H1 (cell line): ENCODE measurements at regions not wholly inside any gene's neighbourhood (a gene's known extent, or its start where the extent isn't known, plus 50 kb on each side); places are given as distances from the start of the nearest gene placed in this dataset.

Experiments
- CTCF ChIA-PET: fragments of 300-600 bp; sonication (Branson Sonifier 250); formaldehyde crosslinking; loops from one replicate; lab custom pipeline; 2021; ENCODE audit not compliant: partially characterized antibody; lab: Charles Lee
- POLR2A ChIA-PET: fragments of 300-600 bp; sonication (Branson Sonifier 250); formaldehyde crosslinking; loops from one replicate; lab custom pipeline; 2021; ENCODE audit warnings: inconsistent platforms; ENCODE audit not compliant: partially characterized antibody; lab: Charles Lee
- DNase-seq, 2 experiments: peaks; one replicate each; pipeline versions ENCODE4 v3.0.0 to v3.0.0-alpha.2; 2010 to 2022; ENCODE audit warnings: low spot score in 2 of 2, low read depth in 1 of 2, mixed read lengths in 1 of 2
- FAIRE-seq: peaks from 2 replicates; lab custom pipeline; 2011; peaks lifted over from hg19 to GRCh38; lab: Jason Lieb, UNC
- H2AFZ ChIP-seq: 2 replicates; pipeline ENCODE4 v1.8.1; 2012; ENCODE audit warnings: low read length, inconsistent platforms
- H2AK5ac ChIP-seq: 2 replicates; pipeline ENCODE4 v1.6.1; 2013; ENCODE audit warnings: low read depth, low read length
- H2BK120ac ChIP-seq: replicated peaks from 2 replicates; pipeline ENCODE3; 2013; ENCODE audit warnings: low read depth, low read length, inconsistent platforms
- H2BK12ac ChIP-seq: 2 replicates; pipeline ENCODE4 v1.6.1; 2013; ENCODE audit warnings: low read depth, low read length
- H2BK15ac ChIP-seq: 2 replicates; pipeline ENCODE4 v1.6.1; 2013; ENCODE audit warnings: low read length
- H2BK20ac ChIP-seq: 2 replicates; pipeline ENCODE4 v1.6.1; 2013; ENCODE audit warnings: low read length
- H2BK5ac ChIP-seq: 2 replicates; pipeline ENCODE4 v1.6.1; 2013; ENCODE audit warnings: low read depth, low read length
- H3K14ac ChIP-seq: 2 replicates; pipeline ENCODE4 v1.6.1; 2013; ENCODE audit warnings: inconsistent platforms; ENCODE audit not compliant: insufficient read length
- H3K18ac ChIP-seq: 2 replicates; pipeline ENCODE4 v1.6.1; 2013; ENCODE audit warnings: low read length; ENCODE audit errors: extremely low read depth
- H3K23ac ChIP-seq: 2 replicates; pipeline ENCODE4 v1.6.1; 2013; ENCODE audit warnings: inconsistent platforms; ENCODE audit not compliant: insufficient read length
- H3K23me2 ChIP-seq: 2 replicates; pipeline ENCODE4 v1.6.1; 2013; ENCODE audit warnings: low read depth, low read length
- H3K27ac ChIP-seq: 2 replicates; pipeline ENCODE4 v1.6.1; 2011; ENCODE audit warnings: low read depth, low read length, inconsistent platforms
- H3K27me3 ChIP-seq, 4 experiments: replicated peaks in 1 of 4; 1 replicate in 1 of 4; 2 replicates in 3 of 4; pipeline versions ENCODE4 v1.6.1 to v1.8.1; 2011 to 2013; ENCODE audit warnings: low read length in 3 of 4, mild to moderate bottlenecking in 3 of 4, inconsistent platforms in 2 of 4, mixed read lengths in 2 of 4, moderate library complexity in 1 of 4; ENCODE audit not compliant: control insufficient read depth in 3 of 4, insufficient read depth in 3 of 4; ENCODE audit errors: extremely low read depth in 1 of 4
- H3K36me3 ChIP-seq, 4 experiments: 2 replicates each; pipeline versions ENCODE4 v1.6.1 to v1.8.1; 2011 to 2013; ENCODE audit warnings: mild to moderate bottlenecking in 4 of 4, low read length in 3 of 4, moderate library complexity in 2 of 4, control low read depth in 1 of 4, inconsistent platforms in 1 of 4; ENCODE audit not compliant: insufficient read depth in 4 of 4, control insufficient read depth in 2 of 4
- H3K4ac ChIP-seq: replicated peaks from 2 replicates; pipeline ENCODE3; 2013; ENCODE audit warnings: low read length, low read depth, mixed read lengths, inconsistent platforms; ENCODE audit not compliant: insufficient read length
- H3K4me1 ChIP-seq, 4 experiments: replicated peaks in 1 of 4; 1 replicate in 1 of 4; 2 replicates in 3 of 4; pipeline versions ENCODE4 v1.6.1 to v1.8.1; 2011 to 2013; ENCODE audit warnings: low read length in 3 of 4, inconsistent platforms in 2 of 4, mixed read lengths in 1 of 4; ENCODE audit not compliant: insufficient read depth in 4 of 4, control insufficient read depth in 3 of 4
- H3K4me2 ChIP-seq, 2 experiments: 2 replicates each; pipeline versions ENCODE4 v1.6.1 to v1.8.1; 2011 to 2013; ENCODE audit warnings: low read depth in 2 of 2, low read length in 2 of 2, control low read depth in 1 of 2, inconsistent platforms in 1 of 2, mild to moderate bottlenecking in 1 of 2; ENCODE audit not compliant: insufficient read depth in 1 of 2
- H3K4me3 ChIP-seq, 4 experiments: fragments of 200-600, 300-600 bp in 1 of 4; sonication (generic), shearing (Covaris generic), sonication (Bioruptor Twin) in 1 of 4; 2 replicates each; pipeline versions ENCODE4 v1.5.1 to v1.8.1; 2011 to 2016; ENCODE audit warnings: low read length in 4 of 4, low read depth in 3 of 4, control low read depth in 2 of 4, inconsistent platforms in 2 of 4, mild to moderate bottlenecking in 2 of 4, mixed read lengths in 1 of 4, moderate library complexity in 1 of 4; ENCODE audit not compliant: insufficient read depth in 2 of 4; ENCODE audit errors: extremely low read depth in 1 of 4
- H3K56ac ChIP-seq: replicated peaks from 2 replicates; pipeline ENCODE3; 2013; ENCODE audit warnings: low read depth, mild to moderate bottlenecking, mixed read lengths, low read length, inconsistent platforms; ENCODE audit not compliant: insufficient read length
- H3K79me1 ChIP-seq: 2 replicates; pipeline ENCODE4 v1.6.1; 2013; ENCODE audit warnings: low read depth, low read length, control low read depth
- H3K79me2 ChIP-seq, 2 experiments: 2 replicates each; pipeline versions ENCODE4 v1.6.1 to v1.8.1; 2012 to 2013; ENCODE audit warnings: low read length in 2 of 2, mild to moderate bottlenecking in 2 of 2, inconsistent platforms in 1 of 2; ENCODE audit not compliant: insufficient read depth in 2 of 2, control insufficient read depth in 1 of 2
- H3K9ac ChIP-seq, 4 experiments: replicated peaks in 1 of 4; 1 replicate in 1 of 4; 2 replicates in 3 of 4; pipeline versions ENCODE4 v1.6.1 to v1.8.1; 2011 to 2013; ENCODE audit warnings: low read depth in 3 of 4, low read length in 3 of 4, control low read depth in 2 of 4, mild to moderate bottlenecking in 2 of 4, moderate library complexity in 2 of 4, inconsistent platforms in 1 of 4; ENCODE audit errors: extremely low read depth in 1 of 4
- H3K9me3 ChIP-seq, 2 experiments: 2 replicates each; pipeline versions ENCODE4 v1.6.1 to v1.8.1; 2012 to 2013; ENCODE audit warnings: mild to moderate bottlenecking in 2 of 2, moderate library complexity in 2 of 2, control low read depth in 1 of 2, inconsistent platforms in 1 of 2, low read depth in 1 of 2, low read length in 1 of 2, mixed read lengths in 1 of 2; ENCODE audit not compliant: insufficient read depth in 2 of 2
- H4K20me1 ChIP-seq, 2 experiments: replicated peaks in 1 of 2; 2 replicates each; pipeline versions ENCODE3 to v1.8.1; 2011 to 2013; ENCODE audit warnings: inconsistent platforms in 2 of 2, low read length in 2 of 2, mild to moderate bottlenecking in 1 of 2; ENCODE audit not compliant: insufficient read depth in 2 of 2, control insufficient read depth in 1 of 2
- H4K5ac ChIP-seq: 2 replicates; pipeline ENCODE4 v1.6.1; 2013; ENCODE audit warnings: low read length, low read depth, mixed read lengths, inconsistent platforms; ENCODE audit not compliant: insufficient read length
- H4K8ac ChIP-seq: 2 replicates; pipeline ENCODE4 v1.8.0; 2013; ENCODE audit warnings: mild to moderate bottlenecking, moderate library complexity, low read length, inconsistent platforms; ENCODE audit not compliant: insufficient read depth; ENCODE audit errors: extremely low read depth
- H4K91ac ChIP-seq: replicated peaks from 2 replicates; pipeline ENCODE3; 2013; ENCODE audit warnings: low read length, mixed read lengths, inconsistent platforms; ENCODE audit not compliant: insufficient read length
- BRCA1 ChIP-seq: IDR thresholded peaks from 2 replicates; pipeline ENCODE4 v1.6.1; 2012; ENCODE audit warnings: low read depth, low read length, improper control_type of control experiment
- CHD1 ChIP-seq: IDR thresholded peaks from 2 replicates; pipeline ENCODE4 v1.6.1; 2012; ENCODE audit warnings: low read depth, low read length, improper control_type of control experiment
- GTF2F1 ChIP-seq: IDR thresholded peaks from 2 replicates; pipeline ENCODE4 v1.6.1; 2012; ENCODE audit warnings: low read depth, low read length, improper control_type of control experiment, borderline replicate concordance
- MAFK ChIP-seq: IDR thresholded peaks from 2 replicates; pipeline ENCODE4 v1.6.1; 2012; ENCODE audit warnings: low read depth, mild to moderate bottlenecking, improper control_type of control experiment, low read length
- TAF7 ChIP-seq: optimal IDR thresholded peaks from 2 replicates; pipeline ENCODE3; 2011; ENCODE audit warnings: low read depth, mild to moderate bottlenecking, inconsistent platforms, low read length, moderate library complexity, borderline replicate concordance
- ZNF274 ChIP-seq: IDR thresholded peaks from 2 replicates; pipeline ENCODE4 v1.7.0; 2012; ENCODE audit warnings: low read length, borderline replicate concordance; ENCODE audit errors: extremely low read depth
- WGBS, 2 experiments: shearing (Covaris generic) in 1 of 2; methylation state at CpG; one replicate each; pipeline versions ENCODE4 v1.1.6 to v1.1.7; 2013 to 2015; ENCODE audit warnings: low lambda C conversion rate in 2 of 2, mixed read lengths in 2 of 2, inconsistent platforms in 1 of 2, low coverage in 1 of 2, missing lambda C conversion rate in 1 of 2; ENCODE audit not compliant: insufficient replicate concordance in 2 of 2, insufficient coverage in 1 of 2, insufficient read length in 1 of 2; ENCODE audit errors: extremely low coverage in 1 of 2, missing lambda C conversion rate in 1 of 2; 5-methylcytosine and 5-hydroxymethylcytosine counted together

- H2BK15ac ChIP-seq, result no peak overlapping the region
- WGBS, 2 experiments, result 84% methylated on average over 1 of the region's 1 CpG; no CpG with 5 or more reads in 1 of the 2 experiments
- H3K14ac ChIP-seq, result no peak overlapping the region
- H3K4me1 ChIP-seq, result peaks cover 2 to 19% (median 16%) of the 10 kb centered on the region in 4 experiments; a peak in 5 of 7 replicates
- 0 out of 2 replicates have a peak overlapping the region, but pooled peaks have one; percentile 6 for H2BK20ac ChIP-seq
- H4K8ac ChIP-seq, result no peak overlapping the region
- no peak overlapping the region for H4K5ac ChIP-seq
- peak overlapping the region; percentile 80 for H2BK120ac ChIP-seq
- H4K20me1 ChIP-seq, result no peaks in the 10 kb centered on the region
- no peak overlapping the region for H3K9ac ChIP-seq
- peak overlapping the region in 1 of 2 experiments; percentile 5; a peak in 1 of 4 replicates for H3K4me2 ChIP-seq
- H3K23me2 ChIP-seq, result no peaks in the 10 kb centered on the region
- H3K23ac ChIP-seq, result no peak overlapping the region
- H3K36me3 ChIP-seq, result no peaks in the 10 kb centered on the region
- POLR2A ChIA-PET, result no interaction called here
- H3K79me2 ChIP-seq, result no peaks in the 10 kb centered on the region
- H2BK12ac ChIP-seq, result peak overlapping the region; percentile 35; the same call in 1 of the 2 replicates
- no peak overlapping the region for H3K18ac ChIP-seq
- H3K4me3 ChIP-seq, result no peak overlapping the region
- DNase-seq, result no peak
- H3K79me1 ChIP-seq, result no peaks in the 10 kb centered on the region
- H2AK5ac ChIP-seq, result no peak overlapping the region
- CTCF ChIA-PET, result interaction anchor here (0.6 kb wide), 1 partner anchor 229 kb away, joined by 3 read pairs; no protein-coding TSS in a partner anchor
- H3K56ac ChIP-seq, result no peak overlapping the region
- H4K91ac ChIP-seq, result peak overlapping the region; percentile 2
- no peak for FAIRE-seq
- H3K27me3 ChIP-seq, result no peaks in the 10 kb centered on the region
- H3K27ac ChIP-seq, result no peak overlapping the region
- no peak overlapping the region for H3K4ac ChIP-seq
- no peak overlapping the region for H2BK5ac ChIP-seq
- H2AFZ ChIP-seq, result no peak overlapping the region
- H3K9me3 ChIP-seq, result no peaks in the 10 kb centered on the region
- TF ChIP-seq ZNF274 (no peak), BRCA1 (no peak), CHD1 (no peak), MAFK (no peak), GTF2F1 (no peak), TAF7 (no peak)
Observed at GRCh38 chr5:124923131-124923530, 176.7 kb upstream of the ZNF608 start.
